ENCODE measurements at regions not wholly inside any gene's neighbourhood (a gene's known extent, or its start where the extent isn't known, plus 50 kb on each side); places are given as distances from the start of the nearest gene placed in this dataset.

DNA sequence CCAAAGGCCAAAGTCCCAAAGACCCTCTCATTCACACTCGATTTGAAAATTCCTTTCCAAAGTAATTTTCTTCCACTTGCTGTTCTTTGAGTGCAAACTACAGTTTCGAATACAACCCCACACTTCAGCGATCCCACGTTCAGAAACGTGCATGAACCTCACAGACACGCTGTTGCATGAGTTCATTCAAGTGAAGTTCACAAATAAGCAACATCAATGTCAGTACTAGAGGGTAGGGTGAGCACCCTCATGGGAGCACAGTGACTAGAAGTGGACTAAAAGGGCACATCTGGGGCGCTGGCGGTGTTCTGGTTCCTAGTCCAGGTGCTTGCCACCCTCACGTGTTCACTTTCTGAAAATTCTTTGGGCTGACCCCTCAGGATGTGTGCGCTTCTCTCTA is 59.0 kb downstream of the FAM50B start:
- no peak overlapping the region for H4K5ac ChIP-seq (ENCODE audit: low read length)
- H4K8ac ChIP-seq (ENCODE audit: low read depth, low read length), result no peak overlapping the region
- DNase-seq, result no peak
- H3K23ac ChIP-seq (ENCODE audit: low read length), result no peak overlapping the region
- no peaks in the 10 kb centered on the region for H3K27me3 ChIP-seq (ENCODE audit: insufficient read depth, low read length, poor library complexity)
- H3K4me2 ChIP-seq (ENCODE audit: low read length), result no peak overlapping the region
- no peak overlapping the region for H3K27ac ChIP-seq (ENCODE audit: low read depth, low read length)
- H3K4me3 ChIP-seq (ENCODE audit: low read length), result no peak overlapping the region
- H3K79me1 ChIP-seq (ENCODE audit: low read length), result no peaks in the 10 kb centered on the region
- H3K4me1 ChIP-seq (ENCODE audit: control insufficient read depth, low read depth, low read length), result peaks cover 7% of the 10 kb centered on the region
- H3K18ac ChIP-seq (ENCODE audit: low read length), result no peak overlapping the region
- no peak overlapping the region for H3K56ac ChIP-seq (ENCODE audit: low read length)
- H2AK5ac ChIP-seq (ENCODE audit: low read length), result no peak overlapping the region
- no peak overlapping the region for H3K9ac ChIP-seq (ENCODE audit: low read length)
- H3K79me2 ChIP-seq (ENCODE audit: control insufficient read depth, insufficient read depth, low read length), result no peaks in the 10 kb centered on the region
- H3K36me3 ChIP-seq (ENCODE audit: control insufficient read depth, insufficient read depth, low read length), result no peaks in the 10 kb centered on the region
- WGBS (ENCODE audit: extremely low coverage, insufficient coverage, low lambda C conversion rate), result no CpG with 5 or more reads among the region's 10 CpGs
- H2BK15ac ChIP-seq (replicated peaks; ENCODE audit: low read depth), result no peak overlapping the region
- no peak overlapping the region for H2BK5ac ChIP-seq (ENCODE audit: low read length)
- no peak overlapping the region for H2BK120ac ChIP-seq (ENCODE audit: low read depth, low read length)
- H3K4ac ChIP-seq (ENCODE audit: low read depth, low read length), result no peak overlapping the region

GRCh38 chr6:3908961-3909360 is 59.8 kb downstream of the FAM50B start:
- Histone ChIP-seq H3K27ac (ENCODE audit: low read depth, low read length) (no peak overlapping the region), H3K36me3 (ENCODE audit: control insufficient read depth, insufficient read depth, low read length) (no peaks in the 10 kb centered on the region), H3K9ac (ENCODE audit: low read length) (no peak overlapping the region), H3K4ac (ENCODE audit: low read depth, low read length) (no peak overlapping the region), H2BK15ac (replicated peaks; ENCODE audit: low read depth) (no peak overlapping the region), H3K18ac (ENCODE audit: low read length) (no peak overlapping the region), H4K5ac (ENCODE audit: low read length) (no peak overlapping the region), H3K4me2 (ENCODE audit: low read length) (no peak overlapping the region), H3K79me1 (ENCODE audit: low read length) (no peaks in the 10 kb centered on the region), H2BK5ac (ENCODE audit: low read length) (no peak overlapping the region), H2BK120ac (ENCODE audit: low read depth, low read length) (no peak overlapping the region), H3K4me3 (ENCODE audit: low read length) (no peak overlapping the region), H3K79me2 (ENCODE audit: control insufficient read depth, insufficient read depth, low read length) (no peaks in the 10 kb centered on the region), H3K23ac (ENCODE audit: low read length) (no peak overlapping the region), H4K8ac (ENCODE audit: low read depth, low read length) (no peak overlapping the region), H3K27me3 (ENCODE audit: insufficient read depth, low read length, poor library complexity) (no peaks in the 10 kb centered on the region), H3K56ac (ENCODE audit: low read length) (no peak overlapping the region), H2AK5ac (ENCODE audit: low read length) (no peak overlapping the region), H3K4me1 (ENCODE audit: control insufficient read depth, low read depth, low read length) (peaks cover 7% of the 10 kb centered on the region)
- DNase-seq, result no peak
- WGBS (ENCODE audit: extremely low coverage, insufficient coverage, low lambda C conversion rate), result no CpG with 5 or more reads among the region's 6 CpGs

DNA sequence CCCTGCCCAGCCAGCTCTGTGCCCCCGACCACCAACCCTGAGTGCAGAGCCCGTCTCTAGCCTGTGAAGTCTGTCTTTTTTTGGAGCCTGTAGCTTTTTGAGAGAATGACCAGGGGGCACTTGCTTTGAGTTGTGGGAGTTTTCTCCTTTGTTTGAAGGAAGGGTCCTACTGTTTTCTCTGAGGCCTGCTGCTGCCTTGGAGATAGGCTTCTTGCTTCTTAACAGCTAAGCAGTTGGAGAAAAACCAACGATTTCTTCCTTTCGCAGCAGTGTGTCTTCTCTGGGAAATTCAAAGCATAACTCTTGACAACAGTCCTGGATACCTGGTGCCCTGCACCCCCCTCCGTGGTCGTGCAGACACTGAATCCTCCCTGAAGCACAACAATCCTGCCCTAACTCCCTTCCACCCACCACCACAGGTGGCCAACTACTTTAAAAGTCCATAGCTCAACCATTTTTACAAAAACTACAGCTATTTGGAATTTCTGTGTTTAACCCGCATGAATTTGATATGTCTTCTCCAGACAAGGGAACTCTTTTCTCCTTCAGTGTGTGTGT is 61.0 kb downstream of the FAM50B start:
- Histone ChIP-seq H3K27ac (ENCODE audit: low read depth, low read length) (no peak overlapping the region), H2BK120ac (ENCODE audit: low read depth, low read length) (no peak overlapping the region), H3K4me3 (ENCODE audit: low read length) (no peak overlapping the region), H3K27me3 (ENCODE audit: insufficient read depth, low read length, poor library complexity) (no peaks in the 10 kb centered on the region), H2AK5ac (ENCODE audit: low read length) (no peak overlapping the region), H3K56ac (ENCODE audit: low read length) (no peak overlapping the region), H4K8ac (ENCODE audit: low read depth, low read length) (no peak overlapping the region), H3K4me2 (ENCODE audit: low read length) (no peak overlapping the region), H4K5ac (ENCODE audit: low read length) (no peak overlapping the region), H3K79me2 (ENCODE audit: control insufficient read depth, insufficient read depth, low read length) (no peaks in the 10 kb centered on the region), H3K79me1 (ENCODE audit: low read length) (no peaks in the 10 kb centered on the region), H3K4ac (ENCODE audit: low read depth, low read length) (no peak overlapping the region), H3K4me1 (ENCODE audit: control insufficient read depth, low read depth, low read length) (peaks cover 7% of the 10 kb centered on the region), H2BK15ac (replicated peaks; ENCODE audit: low read depth) (no peak overlapping the region), H2BK5ac (ENCODE audit: low read length) (no peak overlapping the region), H3K23ac (ENCODE audit: low read length) (no peak overlapping the region), H3K36me3 (ENCODE audit: control insufficient read depth, insufficient read depth, low read length) (no peaks in the 10 kb centered on the region), H3K9ac (ENCODE audit: low read length) (no peak overlapping the region), H3K18ac (ENCODE audit: low read length) (no peak overlapping the region)
- WGBS (ENCODE audit: extremely low coverage, insufficient coverage, low lambda C conversion rate), result no CpG with 5 or more reads among the region's 7 CpGs
- no peak for DNase-seq

DNA sequence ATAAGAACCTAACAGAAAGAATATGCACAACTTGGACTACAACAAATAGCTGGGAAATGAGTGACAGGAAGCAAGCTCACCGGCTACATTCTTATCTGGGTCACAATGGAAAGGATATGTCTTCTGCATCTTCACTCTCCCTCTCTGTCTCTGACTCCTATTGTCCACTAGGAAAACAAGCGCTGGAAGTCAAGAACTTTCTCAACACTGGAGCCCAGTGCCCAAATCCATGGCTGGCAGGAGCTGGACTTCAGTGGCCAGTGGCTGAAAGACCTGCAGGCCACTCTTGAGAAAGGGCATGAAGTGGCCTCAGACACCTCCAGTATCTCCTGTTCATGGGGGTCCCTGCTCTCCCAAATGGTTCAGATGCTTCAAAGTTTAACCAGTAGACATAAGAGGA is 62.0 kb downstream of the FAM50B start:
- Histone ChIP-seq H2BK120ac (ENCODE audit: low read depth, low read length) (no peak overlapping the region), H3K18ac (ENCODE audit: low read length) (no peak overlapping the region), H2BK5ac (ENCODE audit: low read length) (no peak overlapping the region), H3K4me3 (ENCODE audit: low read length) (no peak overlapping the region), H4K8ac (ENCODE audit: low read depth, low read length) (no peak overlapping the region), H3K27ac (ENCODE audit: low read depth, low read length) (no peak overlapping the region), H2BK15ac (replicated peaks; ENCODE audit: low read depth) (no peak overlapping the region), H3K9ac (ENCODE audit: low read length) (no peak overlapping the region), H3K23ac (ENCODE audit: low read length) (no peak overlapping the region), H3K56ac (ENCODE audit: low read length) (no peak overlapping the region), H3K4me1 (ENCODE audit: control insufficient read depth, low read depth, low read length) (peaks cover 5% of the 10 kb centered on the region), H3K79me1 (ENCODE audit: low read length) (no peaks in the 10 kb centered on the region), H3K79me2 (ENCODE audit: control insufficient read depth, insufficient read depth, low read length) (no peaks in the 10 kb centered on the region), H3K27me3 (ENCODE audit: insufficient read depth, low read length, poor library complexity) (no peaks in the 10 kb centered on the region), H3K4ac (ENCODE audit: low read depth, low read length) (no peak overlapping the region), H2AK5ac (ENCODE audit: low read length) (no peak overlapping the region), H4K5ac (ENCODE audit: low read length) (no peak overlapping the region), H3K4me2 (ENCODE audit: low read length) (no peak overlapping the region), H3K36me3 (ENCODE audit: control insufficient read depth, insufficient read depth, low read length) (no peaks in the 10 kb centered on the region)
- no CpG with 5 or more reads among the region's 2 CpGs for WGBS (ENCODE audit: extremely low coverage, insufficient coverage, low lambda C conversion rate)
- no peak for DNase-seq

DNA sequence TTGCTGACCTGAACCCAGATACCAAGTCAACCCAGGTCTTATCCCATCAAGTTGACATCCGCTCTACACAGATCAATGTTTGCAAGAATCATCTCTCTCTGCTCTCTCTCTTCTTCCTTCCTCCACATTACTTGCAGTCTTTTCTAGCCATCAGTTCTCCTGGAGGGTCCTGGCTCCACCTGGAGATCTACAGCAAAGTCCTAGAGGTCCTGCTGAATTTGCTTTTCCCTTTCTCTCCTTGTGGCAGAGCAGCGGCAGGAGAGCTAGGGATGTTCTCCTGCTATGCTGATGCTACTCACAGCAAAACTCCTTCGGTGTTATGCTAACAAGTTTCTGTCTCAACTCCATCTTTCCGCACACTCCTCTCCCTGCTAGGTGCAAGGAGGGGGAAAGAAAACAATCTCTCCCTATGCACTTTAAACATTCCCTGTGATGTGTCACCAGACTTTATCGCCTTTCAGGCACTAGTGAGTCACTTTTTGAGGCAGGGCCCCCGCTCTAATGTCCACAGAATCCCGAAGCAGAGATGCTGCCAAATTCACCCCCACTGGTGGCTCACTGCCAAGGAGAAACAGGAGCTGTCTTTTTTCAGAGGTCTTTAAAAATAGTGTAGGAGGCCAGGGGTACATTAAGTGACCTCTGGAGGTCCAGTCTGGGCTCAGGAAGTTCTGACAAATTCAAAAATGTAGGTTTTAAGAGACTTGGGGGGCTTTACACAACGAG is 62.6 kb downstream of the FAM50B start:
- no peak overlapping the region for H3K4ac ChIP-seq (ENCODE audit: low read depth, low read length)
- peak; percentile 23 for DNase-seq
- H3K79me2 ChIP-seq (ENCODE audit: control insufficient read depth, insufficient read depth, low read length), result no peaks in the 10 kb centered on the region
- H2BK15ac ChIP-seq (replicated peaks; ENCODE audit: low read depth), result no peak overlapping the region
- no peak overlapping the region for H2BK120ac ChIP-seq (ENCODE audit: low read depth, low read length)
- H2BK5ac ChIP-seq (ENCODE audit: low read length), result no peak overlapping the region
- H3K4me3 ChIP-seq (ENCODE audit: low read length), result no peak overlapping the region
- H3K4me1 ChIP-seq (ENCODE audit: control insufficient read depth, low read depth, low read length), result no peaks in the 10 kb centered on the region
- no peaks in the 10 kb centered on the region for H3K79me1 ChIP-seq (ENCODE audit: low read length)
- H3K23ac ChIP-seq (ENCODE audit: low read length), result no peak overlapping the region
- H3K27me3 ChIP-seq (ENCODE audit: insufficient read depth, low read length, poor library complexity), result no peaks in the 10 kb centered on the region
- H4K5ac ChIP-seq (ENCODE audit: low read length), result no peak overlapping the region
- H3K4me2 ChIP-seq (ENCODE audit: low read length), result no peak overlapping the region
- H4K8ac ChIP-seq (ENCODE audit: low read depth, low read length), result no peak overlapping the region
- no peak overlapping the region for H2AK5ac ChIP-seq (ENCODE audit: low read length)
- no peak overlapping the region for H3K27ac ChIP-seq (ENCODE audit: low read depth, low read length)
- no peak overlapping the region for H3K9ac ChIP-seq (ENCODE audit: low read length)
- no CpG with 5 or more reads among the region's 8 CpGs for WGBS (ENCODE audit: extremely low coverage, insufficient coverage, low lambda C conversion rate)
- H3K56ac ChIP-seq (ENCODE audit: low read length), result no peak overlapping the region
- H3K36me3 ChIP-seq (ENCODE audit: control insufficient read depth, insufficient read depth, low read length), result no peaks in the 10 kb centered on the region
- no peak overlapping the region for H3K18ac ChIP-seq (ENCODE audit: low read length)
